ENCODE measurements at regions not wholly inside any gene's neighbourhood (a gene's known extent, or its start where the extent isn't known, plus 50 kb on each side); places are given as distances from the start of the nearest gene placed in this dataset.

GRCh38 chr9:81244631-81245030, 444.7 kb downstream of the TLE1 start:
- Mint-ChIP-seq H3K4me1 (no peaks in the 10 kb centered on the region), H3K9me3 (peaks cover 0 to 10% (median 2%) of the 10 kb centered on the region in 7 donors), H3K27me3 (no peaks in the 10 kb centered on the region), H3K36me3 (no peaks in the 10 kb centered on the region), H3K4me3 (no peak overlapping the region), H3K27ac (no peak overlapping the region)
- no peaks in the 10 kb centered on the region for H3K36me3 ChIP-seq (ENCODE audit: control insufficient read depth, insufficient read depth, low read length)
- no peak for DNase-seq
- no peak overlapping the region for H3K27ac ChIP-seq (ENCODE audit: insufficient read depth, low read length, poor library complexity, severe bottlenecking)
- H3K27me3 ChIP-seq (ENCODE audit: control insufficient read depth, insufficient read depth, low read length) = no peaks in the 10 kb centered on the region
- no peaks in the 10 kb centered on the region for H3K4me1 ChIP-seq (ENCODE audit: control insufficient read depth, insufficient read depth, low read length, poor library complexity, severe bottlenecking)
- ATAC-seq (ENCODE audit: low read depth in 2 of 2) = no peak
- peaks cover 2 to 3% of the 10 kb centered on the region in 2 experiments for H3K9me3 ChIP-seq (ENCODE audit: control insufficient read depth in 2 of 2, low read length in 2 of 2)
- no peak overlapping the region for H3K4me3 ChIP-seq (ENCODE audit: low read depth, low read length)

GRCh38 chr9:81242866-81243265, 446.5 kb downstream of the TLE1 start:
- H3K36me3 ChIP-seq (ENCODE audit: control insufficient read depth, insufficient read depth, low read length) = no peaks in the 10 kb centered on the region
- H3K4me1 ChIP-seq (ENCODE audit: control insufficient read depth, insufficient read depth, low read length, poor library complexity, severe bottlenecking) = no peaks in the 10 kb centered on the region
- H3K9me3 ChIP-seq (ENCODE audit: control insufficient read depth in 2 of 2, low read length in 2 of 2) = peaks cover 2 to 3% of the 10 kb centered on the region in 2 experiments
- Mint-ChIP-seq H3K27me3 (no peaks in the 10 kb centered on the region), H3K9me3 (peaks cover 0 to 14% (median 4%) of the 10 kb centered on the region in 7 donors), H3K4me1 (no peaks in the 10 kb centered on the region), H3K4me3 (no peak overlapping the region), H3K27ac (no peak overlapping the region), H3K36me3 (no peaks in the 10 kb centered on the region)
- H3K4me3 ChIP-seq (ENCODE audit: low read depth, low read length) = no peak overlapping the region
- no peak for DNase-seq
- no peak overlapping the region for H3K27ac ChIP-seq (ENCODE audit: insufficient read depth, low read length, poor library complexity, severe bottlenecking)
- ATAC-seq (ENCODE audit: low read depth in 2 of 2) = no peak
- H3K27me3 ChIP-seq (ENCODE audit: control insufficient read depth, insufficient read depth, low read length) = no peaks in the 10 kb centered on the region

GRCh38 chr9:81239388-81239787, 450.0 kb downstream of the TLE1 start:
- Mint-ChIP-seq H3K4me1 (no peaks in the 10 kb centered on the region), H3K27ac (no peak overlapping the region), H3K4me3 (no peak overlapping the region), H3K27me3 (no peaks in the 10 kb centered on the region), H3K36me3 (no peaks in the 10 kb centered on the region), H3K9me3 (peaks cover 2 to 11% (median 4%) of the 10 kb centered on the region in 7 donors)
- no peaks in the 10 kb centered on the region for H3K27me3 ChIP-seq (ENCODE audit: control insufficient read depth, insufficient read depth, low read length)
- ATAC-seq (ENCODE audit: low read depth in 2 of 2) (no peak), DNase-seq (no peak)
- peaks cover 3 to 4% of the 10 kb centered on the region in 2 experiments for H3K9me3 ChIP-seq (ENCODE audit: control insufficient read depth in 2 of 2, low read length in 2 of 2)
- H3K36me3 ChIP-seq (ENCODE audit: control insufficient read depth, insufficient read depth, low read length) = no peaks in the 10 kb centered on the region
- H3K4me3 ChIP-seq (ENCODE audit: low read depth, low read length) = no peak overlapping the region
- no peaks in the 10 kb centered on the region for H3K4me1 ChIP-seq (ENCODE audit: control insufficient read depth, insufficient read depth, low read length, poor library complexity, severe bottlenecking)
- H3K27ac ChIP-seq (ENCODE audit: insufficient read depth, low read length, poor library complexity, severe bottlenecking) = no peak overlapping the region

GRCh38 chr9:81237565-81238231, 451.6 kb downstream of the TLE1 start:
- peaks cover 2 to 12% (median 5%) of the 10 kb centered on the region in 7 donors for H3K9me3 Mint-ChIP-seq
- Histone ChIP-seq H3K4me1 (ENCODE audit: control insufficient read depth, insufficient read depth, low read length, poor library complexity, severe bottlenecking) (no peaks in the 10 kb centered on the region), H3K27me3 (ENCODE audit: control insufficient read depth, insufficient read depth, low read length) (no peaks in the 10 kb centered on the region), H3K27ac (ENCODE audit: insufficient read depth, low read length, poor library complexity, severe bottlenecking) (no peak overlapping the region), H3K4me3 (ENCODE audit: low read depth, low read length) (no peak overlapping the region), H3K9me3 (ENCODE audit: control insufficient read depth in 2 of 2, low read length in 2 of 2) (peaks cover 3 to 4% of the 10 kb centered on the region in 2 experiments), H3K36me3 (ENCODE audit: control insufficient read depth, insufficient read depth, low read length) (no peaks in the 10 kb centered on the region)
- no peaks in the 10 kb centered on the region for H3K36me3 Mint-ChIP-seq
- no peaks in the 10 kb centered on the region for H3K4me1 Mint-ChIP-seq
- ATAC-seq (ENCODE audit: low read depth in 2 of 2) (no peak), DNase-seq (no peak)
- H3K27me3 Mint-ChIP-seq = no peaks in the 10 kb centered on the region
- no peak overlapping the region for H3K4me3 Mint-ChIP-seq
- no peak overlapping the region for H3K27ac Mint-ChIP-seq

DNA sequence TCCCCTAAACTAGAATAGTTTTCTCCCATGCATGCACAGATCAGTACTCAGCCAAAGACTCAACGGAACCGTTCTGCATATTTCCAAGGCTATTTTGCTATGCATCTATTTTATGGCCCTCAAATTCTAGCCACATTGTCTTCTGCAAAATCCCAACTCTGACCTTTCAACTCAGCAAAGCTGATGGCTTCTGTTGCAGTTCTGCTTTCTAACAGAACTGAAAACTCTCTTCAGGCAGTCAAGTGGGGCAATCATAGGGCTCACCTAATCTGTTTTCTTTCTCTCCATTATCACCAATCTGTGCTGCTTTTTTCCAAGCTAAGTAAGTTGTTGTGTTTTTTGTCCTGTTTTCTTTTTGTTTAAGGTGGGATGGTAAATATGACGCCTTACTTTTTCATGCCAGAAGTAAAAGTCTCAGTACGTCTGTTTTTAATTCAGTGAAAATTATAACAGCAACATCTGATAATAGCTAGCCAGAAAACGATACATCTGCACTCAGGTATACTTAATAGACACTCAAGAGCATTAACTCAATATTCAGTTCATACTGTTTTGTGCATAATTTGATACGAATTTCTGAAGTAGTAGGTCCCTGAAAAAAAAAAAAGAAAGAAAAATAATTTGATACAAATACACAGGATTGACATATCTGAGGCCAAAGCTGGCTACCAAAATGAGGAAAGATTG, 454.3 kb downstream of the TLE1 start:
- Mint-ChIP-seq H3K4me1 (no peaks in the 10 kb centered on the region), H3K27me3 (no peaks in the 10 kb centered on the region), H3K36me3 (no peaks in the 10 kb centered on the region), H3K4me3 (no peak overlapping the region), H3K9me3 (peaks cover 0 to 8% (median 5%) of the 10 kb centered on the region in 7 donors), H3K27ac (no peak overlapping the region)
- H3K27me3 ChIP-seq (ENCODE audit: control insufficient read depth, insufficient read depth, low read length) = no peaks in the 10 kb centered on the region
- ATAC-seq (ENCODE audit: low read depth in 2 of 2) (no peak), DNase-seq (no peak)
- H3K4me1 ChIP-seq (ENCODE audit: control insufficient read depth, insufficient read depth, low read length, poor library complexity, severe bottlenecking) = no peaks in the 10 kb centered on the region
- no peak overlapping the region for H3K4me3 ChIP-seq (ENCODE audit: low read depth, low read length)
- peaks cover 0 to 2% of the 10 kb centered on the region in 2 experiments for H3K9me3 ChIP-seq (ENCODE audit: control insufficient read depth in 2 of 2, low read length in 2 of 2)
- H3K27ac ChIP-seq (ENCODE audit: insufficient read depth, low read length, poor library complexity, severe bottlenecking) = no peak overlapping the region
- H3K36me3 ChIP-seq (ENCODE audit: control insufficient read depth, insufficient read depth, low read length) = no peaks in the 10 kb centered on the region

- Histone ChIP-seq H3K4me3 (ENCODE audit: low read depth, low read length) (no peak overlapping the region), H3K4me1 (ENCODE audit: control insufficient read depth, insufficient read depth, low read length, poor library complexity, severe bottlenecking) (no peaks in the 10 kb centered on the region)
These were observed 458.3 kb downstream of the TLE1 start for GRCh38 chr9:81231011-81231410.

GRCh38 chr9:81227507-81228245, 461.7 kb downstream of the TLE1 start:
- Histone ChIP-seq H3K27ac (ENCODE audit: insufficient read depth, low read length, poor library complexity, severe bottlenecking) (no peak overlapping the region), H3K4me3 (ENCODE audit: low read depth, low read length) (no peak overlapping the region), H3K27me3 (ENCODE audit: control insufficient read depth, insufficient read depth, low read length) (no peaks in the 10 kb centered on the region), H3K4me1 (ENCODE audit: control insufficient read depth, insufficient read depth, low read length, poor library complexity, severe bottlenecking) (no peaks in the 10 kb centered on the region), H3K36me3 (ENCODE audit: control insufficient read depth, insufficient read depth, low read length) (no peaks in the 10 kb centered on the region), H3K9me3 (ENCODE audit: control insufficient read depth in 2 of 2, low read length in 2 of 2) (no peaks in the 10 kb centered on the region)
- H3K9me3 Mint-ChIP-seq = peaks cover 0 to 11% (median 5%) of the 10 kb centered on the region in 7 donors
- H3K4me1 Mint-ChIP-seq = no peaks in the 10 kb centered on the region
- H3K27ac Mint-ChIP-seq = no peak overlapping the region
- ATAC-seq (ENCODE audit: low read depth in 2 of 2) (no peak), DNase-seq (no peak)
- no peak overlapping the region for H3K4me3 Mint-ChIP-seq
- no peaks in the 10 kb centered on the region for H3K27me3 Mint-ChIP-seq
- no peaks in the 10 kb centered on the region for H3K36me3 Mint-ChIP-seq

More at GRCh38 chr9:81231011-81231410, 458.3 kb downstream of the TLE1 start:
- Histone ChIP-seq H3K9me3 (ENCODE audit: control insufficient read depth in 2 of 2, low read length in 2 of 2) (no peaks in the 10 kb centered on the region), H3K27ac (ENCODE audit: insufficient read depth, low read length, poor library complexity, severe bottlenecking) (no peak overlapping the region), H3K27me3 (ENCODE audit: control insufficient read depth, insufficient read depth, low read length) (no peaks in the 10 kb centered on the region), H3K36me3 (ENCODE audit: control insufficient read depth, insufficient read depth, low read length) (no peaks in the 10 kb centered on the region)
- peaks cover 0 to 10% (median 2%) of the 10 kb centered on the region in 7 donors for H3K9me3 Mint-ChIP-seq
- DNase-seq (no peak), ATAC-seq (ENCODE audit: low read depth in 2 of 2) (no peak)
- H3K4me1 Mint-ChIP-seq = no peaks in the 10 kb centered on the region
- no peak overlapping the region for H3K4me3 Mint-ChIP-seq
- no peak overlapping the region for H3K27ac Mint-ChIP-seq
- no peaks in the 10 kb centered on the region for H3K36me3 Mint-ChIP-seq
- H3K27me3 Mint-ChIP-seq = no peaks in the 10 kb centered on the region

Data from CD4-positive, CD25-positive, alpha-beta regulatory T cell (primary cell).